M059J (cell line): ENCODE measurements at regions not wholly inside any gene's neighbourhood (a gene's known extent, or its start where the extent isn't known, plus 50 kb on each side); places are given as distances from the start of the nearest gene placed in this dataset.
A peak's percentile ranks its signal among the peaks of the same experiment; 100 is the strongest.

Source experiments
- DNase-seq: peaks from one replicate; pipeline ENCODE4 v3.0.0-alpha.2; 2012; ENCODE audit warnings: low read depth

DNA sequence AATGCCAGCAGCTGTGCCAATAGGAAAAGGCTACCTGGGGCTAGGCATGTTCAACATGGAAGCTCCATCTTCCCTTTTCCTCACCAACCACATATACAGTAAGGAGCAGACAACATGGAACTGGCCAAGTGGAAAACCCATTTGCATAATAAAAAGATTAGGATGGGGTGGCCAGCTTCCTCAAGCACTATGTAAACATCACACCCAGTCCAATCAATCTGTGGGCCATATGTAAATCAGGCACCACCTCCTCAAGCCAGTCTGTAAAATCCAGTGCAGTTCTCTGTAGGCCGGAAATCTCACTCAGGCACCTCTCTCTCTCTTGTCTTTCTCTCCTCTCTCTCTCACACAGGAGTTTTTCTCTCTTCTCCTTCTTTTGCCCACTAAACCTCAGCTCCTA, 360.2 kb upstream of the GRIA1 start:
- no peak for DNase-seq

DNA sequence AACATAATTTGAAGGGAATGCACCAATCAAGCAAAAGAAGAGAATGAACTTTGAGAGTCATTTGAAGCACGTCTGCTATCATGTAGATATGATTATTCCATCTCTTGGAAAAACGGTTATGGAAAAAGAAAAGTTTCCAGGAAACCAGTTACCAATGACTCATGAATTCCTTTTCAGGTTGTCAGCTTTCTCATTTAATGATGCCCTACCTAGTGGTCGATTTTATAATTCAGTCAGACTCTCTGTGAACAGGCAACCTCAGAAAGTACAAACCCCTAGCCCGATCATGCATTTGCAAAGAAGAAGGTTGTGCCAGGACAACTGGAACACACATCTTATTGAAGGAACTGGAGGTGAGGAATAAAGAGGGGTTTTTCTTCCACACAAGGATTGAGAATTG, 355.1 kb upstream of the GRIA1 start:
- DNase-seq = peak; percentile 64

DNA sequence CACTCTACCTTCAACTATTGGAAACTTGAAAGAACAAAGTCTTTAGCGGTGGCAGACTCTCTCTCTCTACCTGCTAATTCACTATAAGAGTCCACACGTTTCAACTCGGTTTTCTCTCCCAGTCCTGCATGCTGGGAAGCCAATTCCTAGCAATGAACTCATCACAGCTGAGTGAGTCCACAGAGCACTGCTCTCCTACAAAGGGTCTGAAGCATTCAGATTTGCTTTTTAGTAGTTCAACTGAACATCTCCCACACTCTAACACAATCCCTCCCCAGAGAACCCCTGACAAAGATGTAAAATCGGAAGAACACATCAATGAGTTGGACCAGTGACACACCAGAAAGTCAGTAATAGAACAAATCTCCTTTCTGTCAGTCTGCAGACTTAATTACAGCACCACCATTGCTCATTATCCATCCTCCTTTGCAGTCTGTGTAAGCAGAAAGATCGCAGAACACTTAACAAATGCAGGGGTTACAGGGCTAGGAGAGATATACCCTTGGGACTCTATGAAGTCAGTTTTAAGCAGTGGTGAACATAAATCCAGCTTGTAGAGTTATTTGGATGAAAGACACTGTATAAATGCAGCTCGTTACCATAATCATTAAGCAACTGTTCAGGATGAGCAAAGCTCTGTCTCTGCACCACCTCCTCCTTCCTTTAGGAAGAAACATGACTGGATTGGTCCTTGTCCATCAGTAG, 353.4 kb upstream of the GRIA1 start:
- DNase-seq = no peak

DNA sequence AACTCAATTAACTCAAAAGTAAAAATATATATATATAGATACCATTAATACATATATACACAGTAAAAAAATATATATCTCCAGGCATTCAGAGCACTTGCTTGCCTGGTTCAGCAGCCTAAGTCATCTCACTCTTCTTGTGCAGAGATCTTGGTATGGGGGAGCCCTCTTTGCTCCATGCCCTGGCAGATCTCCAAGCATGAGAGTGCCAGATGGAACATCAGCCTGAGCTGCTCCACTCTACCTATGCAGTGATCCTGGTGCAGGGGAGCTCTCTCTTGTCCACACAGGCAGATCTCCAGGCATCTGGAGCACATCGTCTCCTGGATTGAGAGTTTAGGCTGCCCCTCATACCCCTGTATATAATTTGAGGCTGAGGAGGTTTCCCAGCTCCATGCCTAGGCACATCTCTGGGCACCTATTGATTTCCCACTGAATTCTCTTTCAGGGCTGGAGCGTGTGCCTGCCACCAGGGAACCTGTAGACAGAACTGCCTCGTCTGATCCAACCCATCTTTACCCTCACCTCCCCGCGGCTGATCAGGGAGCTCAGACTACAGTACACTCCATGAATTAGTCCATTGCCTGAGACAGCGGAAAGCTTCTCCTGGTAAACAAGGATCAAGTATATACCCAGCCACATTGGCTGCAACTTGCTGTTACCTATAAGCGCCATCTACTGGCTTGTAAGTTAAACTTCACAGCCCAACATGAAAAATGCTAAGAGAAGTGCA, 342.4 kb upstream of the GRIA1 start:
- DNase-seq = peak; percentile 72

DNA sequence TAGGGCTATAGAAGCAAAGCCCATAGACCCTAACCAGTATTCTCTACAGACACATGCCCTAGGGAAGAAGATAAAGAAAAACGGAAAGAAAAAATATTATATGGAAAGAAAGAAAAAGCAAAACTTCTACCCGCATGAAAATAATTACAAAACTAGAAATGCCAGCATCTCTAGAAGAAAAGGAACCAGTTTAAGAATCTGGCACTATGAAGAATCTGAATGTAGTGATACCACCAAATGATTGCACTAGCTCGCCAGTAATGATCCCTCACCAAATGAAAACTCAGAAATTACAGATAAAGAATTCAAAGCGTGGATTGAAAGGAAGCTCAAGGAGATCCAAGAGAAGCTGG, 341.9 kb upstream of the GRIA1 start:
- no peak for DNase-seq

GRCh38 chr5:153151558-153151957, 338.9 kb upstream of the GRIA1 start:
- no peak for DNase-seq

DNA sequence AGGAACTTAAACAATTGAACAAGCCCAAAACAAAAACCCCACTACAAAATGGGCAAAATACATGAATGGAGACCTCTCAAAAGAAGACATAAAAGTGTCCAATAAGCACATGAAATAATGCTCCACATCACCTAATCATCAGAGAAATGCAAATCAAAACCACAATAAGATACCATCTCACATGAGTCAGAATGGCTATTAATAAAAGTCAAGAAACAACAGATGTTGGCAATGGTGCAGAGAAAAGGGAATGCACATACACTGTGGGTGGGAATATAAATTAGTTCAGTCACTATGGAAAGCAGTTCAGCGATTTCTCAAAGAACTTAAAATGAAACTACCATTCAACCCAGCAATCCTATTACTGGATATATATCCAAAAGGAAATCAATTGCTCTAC, 337.4 kb upstream of the GRIA1 start:
- DNase-seq = peak; percentile 85

- DNase-seq = peak; percentile 83
Measured at GRCh38 chr5:153157156-153157555, 333.3 kb upstream of the GRIA1 start.

DNA sequence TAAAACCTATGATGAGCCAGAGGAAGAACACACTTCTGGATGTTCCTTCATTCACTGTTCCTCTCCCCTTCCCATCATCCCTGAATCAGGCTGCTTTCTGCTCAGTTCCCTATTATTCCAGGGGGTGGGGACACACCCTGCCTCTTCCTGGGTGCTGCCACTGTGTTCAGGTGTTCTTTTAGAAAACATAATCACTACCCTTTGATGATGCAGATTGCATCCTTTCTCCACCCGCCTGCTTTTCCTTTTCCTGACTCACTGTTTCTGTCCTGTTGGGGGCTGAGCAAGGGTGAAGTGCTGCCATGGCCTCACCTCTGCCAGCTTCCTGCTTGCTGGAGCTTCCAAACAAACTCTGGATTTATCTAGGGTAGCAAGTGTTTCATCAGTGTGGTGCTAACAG, 331.9 kb upstream of the GRIA1 start:
- peak; percentile 21 for DNase-seq

GRCh38 chr5:153159616-153160015, 330.9 kb upstream of the GRIA1 start:
- DNase-seq = peak; percentile 81

GRCh38 chr5:153168241-153168640, 322.2 kb upstream of the GRIA1 start:
- no peak for DNase-seq

DNA sequence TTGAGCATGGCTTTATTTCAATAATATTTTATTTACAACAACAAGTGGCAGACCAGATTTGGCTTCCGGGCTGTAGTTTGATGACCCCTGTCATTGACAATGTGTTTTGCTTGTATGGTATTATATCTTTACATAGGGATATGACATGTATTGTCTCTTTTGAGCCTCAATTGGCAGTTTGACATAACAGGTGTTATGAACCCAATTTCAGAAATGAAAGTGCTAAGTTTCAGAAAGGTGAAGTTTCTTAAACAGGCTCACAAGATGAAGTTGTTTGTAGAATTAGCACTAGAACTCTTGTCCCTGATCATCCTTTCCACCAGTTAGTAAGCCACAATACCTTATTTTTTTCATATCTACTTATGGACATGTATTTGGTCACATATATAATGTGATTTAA, 303.0 kb upstream of the GRIA1 start:
- no peak for DNase-seq

DNA sequence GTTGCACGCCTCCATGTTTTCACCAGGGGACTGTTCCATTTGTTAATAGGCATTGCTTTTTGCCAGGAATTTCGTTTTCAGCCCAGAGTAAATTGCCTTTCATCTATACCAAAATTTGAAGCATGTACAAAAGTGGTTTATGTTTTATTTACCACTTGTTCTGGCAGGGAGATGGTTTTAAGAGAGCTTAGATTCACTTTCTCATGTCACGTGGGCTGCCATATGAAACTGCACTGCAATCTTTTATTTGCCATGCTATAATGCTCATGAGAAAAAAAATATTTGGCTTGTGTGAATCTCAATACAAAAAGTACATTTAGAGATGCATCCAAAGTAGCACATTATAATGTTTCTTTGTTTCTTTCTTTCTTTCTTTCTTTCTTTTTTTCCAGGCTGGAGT, 284.1 kb upstream of the GRIA1 start:
- no peak for DNase-seq

DNA sequence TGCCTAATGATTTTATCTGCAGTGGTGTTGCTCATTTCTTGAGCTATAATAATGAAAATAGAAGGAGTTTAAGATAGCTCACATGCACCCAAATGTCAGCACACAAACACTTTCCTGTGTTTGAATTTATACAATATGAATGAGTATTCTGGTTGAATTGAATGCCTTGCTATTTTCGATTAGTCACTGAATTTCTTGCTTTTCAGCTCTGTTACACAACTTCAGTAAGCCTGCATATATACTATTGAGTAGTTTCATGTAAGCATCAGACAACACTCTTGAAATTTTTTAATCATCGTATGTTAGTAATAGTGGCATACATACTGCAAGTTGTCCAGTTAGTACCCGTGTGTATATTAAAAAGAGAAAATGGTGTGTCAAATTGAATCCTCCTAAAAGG, 281.5 kb upstream of the GRIA1 start:
- no peak for DNase-seq

GRCh38 chr5:153209687-153210086, 280.8 kb upstream of the GRIA1 start:
- no peak for DNase-seq

GRCh38 chr5:153211076-153211475, 279.4 kb upstream of the GRIA1 start:
- no peak for DNase-seq

DNA sequence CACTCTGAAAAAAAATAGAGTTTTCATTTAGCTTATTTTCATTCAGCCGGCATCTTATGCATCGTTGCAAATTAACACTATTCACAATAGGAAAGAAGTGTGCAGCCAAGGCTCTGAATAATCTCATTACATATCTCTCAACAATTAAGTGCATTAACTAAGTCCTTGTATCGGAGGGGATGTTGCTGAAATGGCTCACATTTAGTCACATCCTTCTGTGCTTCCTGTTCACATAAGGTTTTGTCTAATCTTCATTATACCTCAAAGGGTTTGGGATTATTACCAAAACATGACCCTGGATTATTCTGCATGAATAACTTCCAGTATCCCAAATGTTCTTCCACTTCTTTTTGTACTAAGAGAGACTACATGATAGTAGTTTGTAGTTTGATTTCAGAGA, 278.0 kb upstream of the GRIA1 start:
- DNase-seq = no peak

- DNase-seq = peak; percentile 27
Measured at GRCh38 chr5:153222936-153223335, 267.5 kb upstream of the GRIA1 start.

DNA sequence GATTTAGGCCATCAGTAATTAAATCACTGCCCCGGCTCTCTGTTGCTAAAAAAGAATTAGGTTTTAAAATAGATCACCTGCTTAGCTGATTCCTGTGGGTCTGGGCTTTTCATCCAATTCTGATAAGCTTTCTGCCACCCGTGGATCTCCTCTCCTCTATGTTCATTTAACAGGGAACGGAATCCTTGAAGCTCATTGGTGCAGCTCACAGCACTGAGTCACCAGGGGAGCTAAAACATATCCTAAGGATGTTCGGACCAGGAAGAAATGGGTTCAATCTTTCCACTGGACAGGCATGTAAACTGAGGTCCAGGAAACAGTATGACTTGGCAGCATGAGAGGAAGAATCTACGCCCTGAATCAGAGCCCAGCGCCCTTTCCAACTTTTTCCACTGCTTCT, 267.1 kb upstream of the GRIA1 start:
- peak; percentile 13 for DNase-seq

- DNase-seq = no peak
Measured at GRCh38 chr5:153224651-153225050, 265.8 kb upstream of the GRIA1 start.

DNA sequence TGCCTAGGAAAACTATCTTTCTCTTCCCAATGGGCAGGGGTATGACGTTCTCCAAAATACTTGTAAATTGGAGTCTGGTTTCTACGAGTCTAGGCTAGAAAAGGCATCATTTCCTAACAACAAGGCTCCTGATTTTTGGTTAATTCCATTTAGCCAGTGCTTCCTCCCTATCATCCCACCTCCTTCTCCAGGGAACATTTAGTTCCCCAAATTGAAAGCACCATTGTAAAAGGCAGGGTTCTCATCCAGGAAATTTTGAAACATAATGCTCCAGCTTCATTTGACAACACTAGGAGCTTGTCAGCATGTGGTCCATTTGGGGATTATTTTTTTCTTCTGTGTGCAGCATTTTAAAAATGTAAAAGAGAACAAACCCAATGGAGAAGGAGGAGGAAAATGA, 256.5 kb upstream of the GRIA1 start:
- no peak for DNase-seq

- no peak for DNase-seq
Measured at GRCh38 chr5:153236319-153236718, 254.2 kb upstream of the GRIA1 start.

DNA sequence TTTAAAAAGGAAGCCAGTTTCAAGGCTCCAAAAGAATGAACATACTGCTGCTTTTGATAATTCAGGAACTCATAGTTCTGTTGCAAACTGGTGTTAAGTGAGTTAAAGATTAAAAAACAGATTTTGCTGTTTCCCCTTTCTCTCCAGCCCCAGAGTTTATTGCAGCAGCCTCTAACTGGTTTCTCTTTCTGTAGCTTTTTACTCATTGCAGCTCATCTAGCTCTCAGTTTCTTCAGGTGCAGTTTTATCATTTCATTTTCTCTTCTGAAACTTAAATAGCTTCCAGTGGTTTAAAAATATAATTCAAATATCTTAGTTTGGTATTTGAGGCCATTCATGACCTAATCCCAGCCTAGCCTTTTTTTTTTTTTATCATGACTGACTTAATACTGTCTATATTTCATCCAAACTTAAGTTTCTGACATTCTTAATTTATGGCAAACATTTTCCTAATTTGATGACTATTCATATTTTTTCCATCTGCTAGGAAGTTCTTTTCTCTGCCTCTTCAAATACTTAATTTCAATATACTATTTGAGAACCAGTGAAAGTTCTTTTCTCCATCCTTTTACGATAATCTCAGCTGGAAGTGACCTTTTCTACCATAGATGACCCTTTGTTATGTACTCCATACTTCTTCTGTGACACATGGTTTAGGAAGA, 252.7 kb upstream of the GRIA1 start:
- DNase-seq = no peak
